A549 (cell line): ENCODE measurements at regions not wholly inside any gene's neighbourhood (a gene's known extent, or its start where the extent isn't known, plus 50 kb on each side); places are given as distances from the start of the nearest gene placed in this dataset.

Experiments
- ATAC-seq, 2 experiments: fragments of 200-7000 bp in 1 of 2; fragments of >200 bp in 1 of 2; cut with Nextera tagmentation in 1 of 2; cut with Tn5 transposase in 1 of 2; 3 replicates each; pipeline versions ENCODE4 v1.8.0 to v1.9.1; 2018 to 2020; ENCODE audit warnings: mild to moderate bottlenecking in 1 of 2, moderate library complexity in 1 of 2
- CTCF ChIA-PET: fragments of 300-600 bp; sonication (Branson Sonifier 250); formaldehyde crosslinking; extraction: SDS; loops from one replicate; lab custom pipeline; 2021; ENCODE audit warnings: antibody characterized with exemption, inconsistent platforms; lab: Yijun Ruan, JAX
- POLR2A ChIA-PET: fragments of 350-600 bp; formaldehyde crosslinking; extraction: SDS; loops from one replicate; lab custom pipeline; 2021; ENCODE audit warnings: antibody characterized with exemption, inconsistent platforms; lab: Yijun Ruan, JAX
- DNase-seq, 2 experiments: peaks; one replicate each; pipeline versions ENCODE4 v3.0.0 to v3.0.0-alpha.2; 2011 to 2016; ENCODE audit warnings: low read depth in 1 of 2, low spot score in 1 of 2
- FAIRE-seq: peaks from 2 replicates; lab custom pipeline; 2011; peaks lifted over from hg19 to GRCh38; lab: Jason Lieb, UNC
- H3K27ac ChIP-seq, 2 experiments: fragments of >200 bp; sonication (Bioruptor Twin); formaldehyde crosslinking; 3 replicates each; pipeline ENCODE4 v1.5.1; 2016 to 2017
- H3K4me1 ChIP-seq: fragments of >200 bp; sonication (Bioruptor Twin); formaldehyde crosslinking; 3 replicates; pipeline ENCODE4 v1.6.1; 2016
- H3K4me2 ChIP-seq: fragments of >200 bp; sonication (Bioruptor Twin); formaldehyde crosslinking; 3 replicates; pipeline ENCODE4 v1.6.1; 2016
- H3K4me3 ChIP-seq: fragments of >200 bp; sonication (Bioruptor Twin); formaldehyde crosslinking; 3 replicates; pipeline ENCODE4 v1.5.1; 2016
- H3K9me3 ChIP-seq: fragments of >200 bp; sonication (Bioruptor Twin); formaldehyde crosslinking; 3 replicates; pipeline ENCODE4 v1.6.1; 2016
- CBX8 ChIP-seq: fragments of 200-600 bp; sonication (generic); IDR thresholded peaks from 2 replicates; pipeline ENCODE4 v1.6.1; 2016
- CEBPB ChIP-seq, 2 experiments: fragments of >200 bp in 1 of 2; sonication (Bioruptor Twin) in 1 of 2; formaldehyde crosslinking in 1 of 2; IDR thresholded peaks; 2 replicates each; pipeline ENCODE4 v1.6.1; 2012 to 2016
- CHD2 ChIP-seq: fragments of 150-350 bp; IDR thresholded peaks from 2 replicates; pipeline ENCODE4 v1.6.1; 2014; ENCODE audit warnings: low read length; ENCODE audit not compliant: partially characterized antibody
- CHD4 ChIP-seq: fragments of 200-600 bp; sonication (generic); IDR thresholded peaks from 2 replicates; pipeline ENCODE4 v1.6.1; 2016; ENCODE audit warnings: antibody characterized with exemption, mild to moderate bottlenecking, borderline replicate concordance
- E2F6 ChIP-seq: IDR thresholded peaks from 2 replicates; pipeline ENCODE4 v1.6.1; 2012; ENCODE audit warnings: low read depth, borderline replicate concordance
- ELK1 ChIP-seq: fragments of 150-350 bp; IDR thresholded peaks from 2 replicates; pipeline ENCODE4 v1.6.1; 2014; ENCODE audit warnings: low read depth, mild to moderate bottlenecking, low read length
- EP300 ChIP-seq, 2 experiments: fragments of >200 bp; sonication (Bioruptor Twin); formaldehyde crosslinking; IDR thresholded peaks; 2 replicates in 1 of 2; 3 replicates in 1 of 2; pipeline ENCODE4 v1.6.1; 2016 to 2017
- FOSB ChIP-seq: fragments of 250-450 bp; sonication (Bioruptor Pico); IDR thresholded peaks from 2 replicates; pipeline ENCODE4 v1.5.0; 2020; ENCODE audit warnings: mild to moderate bottlenecking, moderate library complexity
- FOSL2 ChIP-seq, 2 experiments: fragments of 450-650 bp in 1 of 2; fragments of >200 bp in 1 of 2; sonication (Bioruptor Twin) in 1 of 2; formaldehyde crosslinking; IDR thresholded peaks; 2 replicates each; pipeline versions ENCODE4 v1.5.0 to v1.6.1; 2016 to 2020; ENCODE audit warnings: mild to moderate bottlenecking in 1 of 2, moderate library complexity in 1 of 2
- HMGXB4 ChIP-seq: fragments of 250-450 bp; sonication (Bioruptor Pico); IDR thresholded peaks from 2 replicates; pipeline ENCODE4 v1.5.0; 2021; ENCODE audit warnings: mild to moderate bottlenecking, moderate library complexity, borderline replicate concordance
- HOXB13 ChIP-seq: fragments of 250-450 bp; sonication (Bioruptor Pico); IDR thresholded peaks from 2 replicates; pipeline ENCODE4 v1.5.0; 2020; ENCODE audit warnings: low read depth, mild to moderate bottlenecking, moderate library complexity
- HOXB5 ChIP-seq: fragments of 250-450 bp; sonication (Bioruptor Pico); IDR thresholded peaks from 2 replicates; pipeline ENCODE4 v1.5.0; 2020; ENCODE audit warnings: mild to moderate bottlenecking, moderate library complexity
- JUNB ChIP-seq: fragments of >200 bp; sonication (Bioruptor Twin); formaldehyde crosslinking; IDR thresholded peaks from 2 replicates; pipeline ENCODE4 v1.6.1; 2016
- MAFK ChIP-seq: fragments of 450-650 bp; IDR thresholded peaks from 2 replicates; pipeline ENCODE4 v1.6.1; 2014; ENCODE audit not compliant: partially characterized antibody
- NR3C1 ChIP-seq: fragments of >200 bp; sonication (Bioruptor Twin); formaldehyde crosslinking; IDR thresholded peaks from 3 replicates; pipeline ENCODE4 v1.6.1; 2017
- RCOR1 ChIP-seq: fragments of 150-350 bp; IDR thresholded peaks from 2 replicates; pipeline ENCODE4 v1.6.1; 2014; ENCODE audit warnings: antibody characterized with exemption, low read length, low read depth
- REST ChIP-seq: fragments of 200-600 bp; sonication (generic); IDR thresholded peaks from 2 replicates; pipeline ENCODE4 v1.6.1; 2016; ENCODE audit warnings: antibody characterized with exemption, mild to moderate bottlenecking, moderate library complexity
- RNF2 ChIP-seq: fragments of 200-600 bp; sonication (generic); IDR thresholded peaks from 2 replicates; pipeline ENCODE4 v1.6.1; 2016; ENCODE audit warnings: low read depth, mild to moderate bottlenecking, antibody characterized with exemption, moderate library complexity, borderline replicate concordance
- SMC3 ChIP-seq: fragments of >200 bp; sonication (Bioruptor Twin); formaldehyde crosslinking; IDR thresholded peaks from 3 replicates; pipeline ENCODE4 v1.6.1; 2018; ENCODE audit warnings: inconsistent platforms
- USF2 ChIP-seq: fragments of 450-650 bp; IDR thresholded peaks from 2 replicates; pipeline ENCODE4 v1.6.1; 2014; ENCODE audit warnings: antibody characterized with exemption
- ZNF302 ChIP-seq: fragments of 250-450 bp; sonication (Bioruptor Pico); IDR thresholded peaks from 2 replicates; pipeline ENCODE4 v1.9.0; 2021; ENCODE audit warnings: inconsistent platforms, mild to moderate bottlenecking, moderate library complexity
- WGBS: methylation state at CpG from one replicate; pipeline ENCODE4 v1.1.6; 2017; ENCODE audit errors: missing lambda C conversion rate; 5-methylcytosine and 5-hydroxymethylcytosine counted together

- Histone ChIP-seq H3K4me1 (no peaks in the 10 kb centered on the region), H3K4me3 (no peak overlapping the region), H3K9me3 (no peaks in the 10 kb centered on the region), H3K4me2 (no peak overlapping the region), H3K27ac (no peak overlapping the region)
- ChIA-PET POLR2A (no interaction called here), CTCF (no interaction called here)
- ATAC-seq (no peak), DNase-seq (no peak), FAIRE-seq (no peak)
- TF ChIP-seq NR3C1 (no peak), FOSL2 (IDR thresholded peaks at IDR 0.05) (no peak), FOSL2 (CRISPR knock-in tag; IDR thresholded peaks at IDR 0.05) (no peak), REST (no peak), USF2 (no peak), HMGXB4 (CRISPR knock-in tag) (no peak), HOXB13 (CRISPR knock-in tag) (no peak), CHD2 (no peak), EP300 (IDR thresholded peaks at IDR 0.05) (no peak)
- WGBS: 36% methylated on average over 5 of the region's 5 CpGs
Measured at GRCh38 chr5:147996379-147996778, 67.4 kb upstream of the SPINK5 start.

- no peak for TF ChIP-seq MAFK
- TF ChIP-seq CHD4: no peak
- no peak for TF ChIP-seq ZNF302
- no peak for TF ChIP-seq E2F6
- no peak for TF ChIP-seq CBX8
- TF ChIP-seq FOSB (CRISPR knock-in tag): no peak
- TF ChIP-seq ELK1: no peak
- TF ChIP-seq RNF2: no peak
- TF ChIP-seq CHD2: no peak
- TF ChIP-seq HOXB5: no peak
- no peak for TF ChIP-seq RCOR1
- TF ChIP-seq JUNB: no peak
- no peak for TF ChIP-seq CEBPB (IDR thresholded peaks at IDR 0.05)
- TF ChIP-seq SMC3: no peak
- H3K27ac ChIP-seq: no peak overlapping the region
- DNase-seq: no peak
- no peak for ATAC-seq
- no peak overlapping the region for H3K4me3 ChIP-seq
- H3K9me3 ChIP-seq: no peaks in the 10 kb centered on the region
- no peak overlapping the region for H3K4me2 ChIP-seq
- POLR2A ChIA-PET: no interaction called here
- H3K4me1 ChIP-seq: no peaks in the 10 kb centered on the region
- CTCF ChIA-PET: no interaction called here
- FAIRE-seq: no peak
- WGBS: 2% methylated on average over 4 of the region's 4 CpGs
Measured at GRCh38 chr5:147995846-147996245, 67.9 kb upstream of the SPINK5 start.
